IPS-18a (cell line): ENCODE measurements at regions not wholly inside any gene's neighbourhood (a gene's known extent, or its start where the extent isn't known, plus 50 kb on each side); places are given as distances from the start of the nearest gene placed in this dataset.

Source experiments
- H3K27ac ChIP-seq: one replicate; pipeline ENCODE4 v1.5.1; 2013; ENCODE audit warnings: low read length
- H3K27me3 ChIP-seq: one replicate; pipeline ENCODE4 v1.6.1; 2013; ENCODE audit warnings: mild to moderate bottlenecking, low read length; ENCODE audit not compliant: control insufficient read depth, insufficient read depth
- H3K36me3 ChIP-seq: one replicate; pipeline ENCODE4 v1.6.1; 2013; ENCODE audit warnings: low read depth, low read length; ENCODE audit not compliant: control insufficient read depth
- H3K4me1 ChIP-seq: one replicate; pipeline ENCODE4 v1.6.1; 2013; ENCODE audit warnings: low read depth, low read length; ENCODE audit not compliant: control insufficient read depth
- H3K4me3 ChIP-seq: one replicate; pipeline ENCODE4 v1.5.1; 2013; ENCODE audit warnings: low read length
- H3K9ac ChIP-seq: one replicate; pipeline ENCODE4 v1.6.1; 2013; ENCODE audit warnings: mild to moderate bottlenecking, low read length, moderate library complexity
- H3K9me3 ChIP-seq: one replicate; pipeline ENCODE4 v1.6.1; 2013; ENCODE audit warnings: low read depth, low read length; ENCODE audit not compliant: control insufficient read depth

GRCh38 chr12:19964549-19964948, 403.8 kb upstream of the PDE3A start:
- no peaks in the 10 kb centered on the region for H3K36me3 ChIP-seq
- H3K4me1 ChIP-seq = peaks cover 13% of the 10 kb centered on the region
- no peak overlapping the region for H3K27ac ChIP-seq
- H3K9ac ChIP-seq = no peak overlapping the region
- H3K4me3 ChIP-seq = no peak overlapping the region
- H3K9me3 ChIP-seq = no peaks in the 10 kb centered on the region
- no peaks in the 10 kb centered on the region for H3K27me3 ChIP-seq

GRCh38 chr12:19965196-19966038, 402.9 kb upstream of the PDE3A start:
- Histone ChIP-seq H3K36me3 (no peaks in the 10 kb centered on the region), H3K4me3 (no peak overlapping the region), H3K9ac (no peak overlapping the region), H3K9me3 (no peaks in the 10 kb centered on the region), H3K27me3 (no peaks in the 10 kb centered on the region), H3K4me1 (peaks cover 13% of the 10 kb centered on the region), H3K27ac (no peak overlapping the region)

GRCh38 chr12:19967001-19967400, 401.3 kb upstream of the PDE3A start:
- Histone ChIP-seq H3K27ac (no peak overlapping the region), H3K9ac (no peak overlapping the region), H3K4me1 (peaks cover 24% of the 10 kb centered on the region)

GRCh38 chr12:19967431-19967830, 400.9 kb upstream of the PDE3A start:
- no peaks in the 10 kb centered on the region for H3K36me3 ChIP-seq
- no peaks in the 10 kb centered on the region for H3K9me3 ChIP-seq
- H3K4me3 ChIP-seq = no peak overlapping the region
- H3K9ac ChIP-seq = no peak overlapping the region
- H3K27me3 ChIP-seq = no peaks in the 10 kb centered on the region
- peaks cover 27% of the 10 kb centered on the region for H3K4me1 ChIP-seq
- no peak overlapping the region for H3K27ac ChIP-seq

More at GRCh38 chr12:19967001-19967400, 401.3 kb upstream of the PDE3A start:
- H3K4me3 ChIP-seq = no peak overlapping the region
- no peaks in the 10 kb centered on the region for H3K36me3 ChIP-seq
- no peaks in the 10 kb centered on the region for H3K27me3 ChIP-seq
- H3K9me3 ChIP-seq = no peaks in the 10 kb centered on the region

GRCh38 chr12:19970116-19970515, 398.2 kb upstream of the PDE3A start:
- H3K4me1 ChIP-seq = peaks cover 20% of the 10 kb centered on the region
- H3K9me3 ChIP-seq = no peaks in the 10 kb centered on the region
- H3K4me3 ChIP-seq = no peak overlapping the region
- H3K27ac ChIP-seq = no peak overlapping the region
- H3K36me3 ChIP-seq = no peaks in the 10 kb centered on the region
- no peaks in the 10 kb centered on the region for H3K27me3 ChIP-seq
- no peak overlapping the region for H3K9ac ChIP-seq

- no peaks in the 10 kb centered on the region for H3K27me3 ChIP-seq
- H3K36me3 ChIP-seq = no peaks in the 10 kb centered on the region
- H3K4me3 ChIP-seq = no peak overlapping the region
- no peak overlapping the region for H3K9ac ChIP-seq
- H3K9me3 ChIP-seq = no peaks in the 10 kb centered on the region
- H3K27ac ChIP-seq = no peak overlapping the region
- H3K4me1 ChIP-seq = peaks cover 20% of the 10 kb centered on the region
Measured at GRCh38 chr12:19970821-19971220, 397.5 kb upstream of the PDE3A start.

GRCh38 chr12:19971361-19972280, 396.7 kb upstream of the PDE3A start:
- H3K36me3 ChIP-seq = no peaks in the 10 kb centered on the region
- H3K27ac ChIP-seq = no peak overlapping the region
- no peak overlapping the region for H3K9ac ChIP-seq

GRCh38 chr12:19972325-19973288, 395.7 kb upstream of the PDE3A start:
- peaks cover 16% of the 10 kb centered on the region for H3K4me1 ChIP-seq
- no peak overlapping the region for H3K9ac ChIP-seq
- no peak overlapping the region for H3K4me3 ChIP-seq
- no peaks in the 10 kb centered on the region for H3K9me3 ChIP-seq
- H3K27ac ChIP-seq = no peak overlapping the region
- no peaks in the 10 kb centered on the region for H3K36me3 ChIP-seq
- H3K27me3 ChIP-seq = no peaks in the 10 kb centered on the region

More at GRCh38 chr12:19971361-19972280, 396.7 kb upstream of the PDE3A start:
- Histone ChIP-seq H3K4me3 (no peak overlapping the region), H3K9me3 (no peaks in the 10 kb centered on the region), H3K4me1 (peaks cover 20% of the 10 kb centered on the region), H3K27me3 (no peaks in the 10 kb centered on the region)

- Histone ChIP-seq H3K27me3 (no peaks in the 10 kb centered on the region), H3K36me3 (no peaks in the 10 kb centered on the region), H3K4me1 (no peaks in the 10 kb centered on the region), H3K9me3 (no peaks in the 10 kb centered on the region), H3K27ac (no peak overlapping the region), H3K9ac (no peak overlapping the region), H3K4me3 (no peak overlapping the region)
Measured at GRCh38 chr12:19978193-19978592, 390.1 kb upstream of the PDE3A start.

- H3K9me3 ChIP-seq = no peaks in the 10 kb centered on the region
- H3K27me3 ChIP-seq = no peaks in the 10 kb centered on the region
- no peak overlapping the region for H3K4me3 ChIP-seq
- no peak overlapping the region for H3K9ac ChIP-seq
- no peak overlapping the region for H3K27ac ChIP-seq
- H3K4me1 ChIP-seq = no peaks in the 10 kb centered on the region
- H3K36me3 ChIP-seq = no peaks in the 10 kb centered on the region
Measured at GRCh38 chr12:19979584-19979983, 388.8 kb upstream of the PDE3A start.

GRCh38 chr12:19981944-19982343, 386.4 kb upstream of the PDE3A start:
- Histone ChIP-seq H3K4me1 (no peaks in the 10 kb centered on the region), H3K36me3 (no peaks in the 10 kb centered on the region), H3K27ac (no peak overlapping the region), H3K27me3 (no peaks in the 10 kb centered on the region), H3K9ac (no peak overlapping the region), H3K4me3 (no peak overlapping the region), H3K9me3 (no peaks in the 10 kb centered on the region)
